ENCODE measurements at regions not wholly inside any gene's neighbourhood (a gene's known extent, or its start where the extent isn't known, plus 50 kb on each side); places are given as distances from the start of the nearest gene placed in this dataset.

- no peaks in the 10 kb centered on the region for H3K9me3 ChIP-seq (ENCODE audit: control insufficient read depth, insufficient read depth, low read depth, low read length)
- H3K4me3 ChIP-seq (ENCODE audit: low read depth, low read length) = no peak overlapping the region
- no peaks in the 10 kb centered on the region for H3K4me1 ChIP-seq (ENCODE audit: control insufficient read depth, insufficient read depth, low read length)
- no peak overlapping the region for H3K27ac ChIP-seq (ENCODE audit: extremely low read depth, low read depth, low read length)
- H3K36me3 ChIP-seq (ENCODE audit: control insufficient read depth in 2 of 2, insufficient read depth in 1 of 2, low read length in 2 of 2) = no peaks in the 10 kb centered on the region
- ChIA-PET POLR2A (no interaction called here), CTCF (interaction anchor here (0.6 kb wide), 1 partner anchor 96 kb away, joined by 3 read pairs; no protein-coding TSS in a partner anchor)
- TF ChIP-seq HOXA7 (CRISPR knock-in tag; IDR thresholded peaks at IDR 0.05; ENCODE audit: borderline replicate concordance) (no peak), ZNF311 (tag by site-specific recombination; IDR thresholded peaks at IDR 0.05; ENCODE audit: borderline replicate concordance) (no peak), HOXD13 (CRISPR knock-in tag; IDR thresholded peaks at IDR 0.05; ENCODE audit: borderline replicate concordance) (no peak)
Measured at GRCh38 chr13:40039061-40039460, 383.6 kb downstream of the COG6 start.

GRCh38 chr13:40042991-40043390 is 387.5 kb downstream of the COG6 start:
- no peaks in the 10 kb centered on the region for H3K36me3 ChIP-seq (ENCODE audit: control insufficient read depth in 2 of 2, insufficient read depth in 1 of 2, low read length in 2 of 2)
- ChIA-PET POLR2A (no interaction called here), CTCF (no interaction called here)
- no peak overlapping the region for H3K4me3 ChIP-seq (ENCODE audit: low read depth, low read length)
- no peak overlapping the region for H3K27ac ChIP-seq (ENCODE audit: extremely low read depth, low read depth, low read length)
- H3K4me1 ChIP-seq (ENCODE audit: control insufficient read depth, insufficient read depth, low read length) = no peaks in the 10 kb centered on the region
- H3K9me3 ChIP-seq (ENCODE audit: control insufficient read depth, insufficient read depth, low read depth, low read length) = no peaks in the 10 kb centered on the region
- TF ChIP-seq ZNF518A (tag by site-specific recombination; conservative IDR thresholded peaks at IDR 0.05; ENCODE audit: low read depth) (no peak), ZNF280C (tag by site-specific recombination; IDR thresholded peaks at IDR 0.05) (no peak), ZNF112 (tag by site-specific recombination; IDR thresholded peaks at IDR 0.05) (no peak), ZNF174 (tag by site-specific recombination; IDR thresholded peaks at IDR 0.05) (no peak), ZNF501 (tag by site-specific recombination; IDR thresholded peaks at IDR 0.05) (no peak), ZNF398 (tag by site-specific recombination; IDR thresholded peaks at IDR 0.05) (no peak), KLF9 (tag by site-specific recombination; IDR thresholded peaks at IDR 0.05; ENCODE audit: low read depth) (no peak), GLI2 (tag by site-specific recombination; IDR thresholded peaks at IDR 0.05; ENCODE audit: borderline replicate concordance, low read depth) (no peak), ZBTB1 (tag by site-specific recombination; IDR thresholded peaks at IDR 0.05) (no peak), ZBTB26 (tag by site-specific recombination; optimal IDR thresholded peaks at IDR 0.05) (no peak), PRDM1 (tag by site-specific recombination; IDR thresholded peaks at IDR 0.05) (no peak), OSR2 (tag by site-specific recombination; IDR thresholded peaks at IDR 0.05) (no peak), ZNF148 (tag by site-specific recombination; IDR thresholded peaks at IDR 0.05; ENCODE audit: borderline replicate concordance) (no peak), ZNF621 (tag by site-specific recombination; IDR thresholded peaks at IDR 0.05) (no peak), ZNF274 (IDR thresholded peaks at IDR 0.05; ENCODE audit: low read length) (no peak), ZNF274 (tag by site-specific recombination; IDR thresholded peaks at IDR 0.05; ENCODE audit: borderline replicate concordance) (no peak), ZNF2 (tag by site-specific recombination; IDR thresholded peaks at IDR 0.05) (no peak), ZNF580 (tag by site-specific recombination; IDR thresholded peaks at IDR 0.05) (no peak)
